ENCODE measurements at regions not wholly inside any gene's neighbourhood (a gene's known extent, or its start where the extent isn't known, plus 50 kb on each side); places are given as distances from the start of the nearest gene placed in this dataset.

GRCh38 chr4:71235311-71236201 is 103.3 kb upstream of the SLC4A4 start:
- DNase-seq, result no peak
- Histone ChIP-seq H3K9me3 (no peaks in the 10 kb centered on the region), H3K36me3 (no peaks in the 10 kb centered on the region), H3K4me1 (peaks cover 0 to 32% (median 8%) of the 10 kb centered on the region in 4 donors), H3K4me3 (no peak overlapping the region), H3K27ac (peak overlapping the region in 1 of 2 donors; percentile 21), H3K27me3 (no peaks in the 10 kb centered on the region)
- TF ChIP-seq CTCF (IDR thresholded peaks at IDR 0.05), result no peak
- intact Hi-C loops (cut with DNase I; ENCODE audit: low total_unique reads), result loop anchor here (10.0 kb wide), 1 partner anchor 51 kb away; no protein-coding TSS in a partner anchor

- Histone ChIP-seq H3K27ac (peak overlapping the region in 1 of 2 donors; percentile 21), H3K9me3 (no peaks in the 10 kb centered on the region), H3K36me3 (no peaks in the 10 kb centered on the region), H3K4me3 (no peak overlapping the region), H3K4me1 (peaks cover 0 to 33% (median 7%) of the 10 kb centered on the region in 4 donors), H3K27me3 (no peaks in the 10 kb centered on the region)
- intact Hi-C loops (cut with DNase I; ENCODE audit: low total_unique reads), result loop anchor here (10.0 kb wide), 1 partner anchor 51 kb away; no protein-coding TSS in a partner anchor
- no peak for TF ChIP-seq CTCF (IDR thresholded peaks at IDR 0.05)
- DNase-seq, result no peak
These were observed 102.6 kb upstream of the SLC4A4 start for GRCh38 chr4:71236226-71236625.

GRCh38 chr4:71237641-71238040 is 101.2 kb upstream of the SLC4A4 start:
- no peak for TF ChIP-seq CTCF (IDR thresholded peaks at IDR 0.05)
- Histone ChIP-seq H3K36me3 (no peaks in the 10 kb centered on the region), H3K27me3 (no peaks in the 10 kb centered on the region), H3K9me3 (no peaks in the 10 kb centered on the region), H3K4me1 (peaks cover 0 to 33% (median 8%) of the 10 kb centered on the region in 4 donors), H3K4me3 (no peak overlapping the region), H3K27ac (no peak overlapping the region)
- no peak for DNase-seq
- intact Hi-C loops (cut with DNase I; ENCODE audit: low total_unique reads), result loop anchor here (10.0 kb wide), 1 partner anchor 53 kb away; no protein-coding TSS in a partner anchor

GRCh38 chr4:71239365-71239764 is 99.5 kb upstream of the SLC4A4 start:
- TF ChIP-seq CTCF (IDR thresholded peaks at IDR 0.05), result no peak
- intact Hi-C loops (cut with DNase I; ENCODE audit: low total_unique reads), result loop anchor here (10.0 kb wide), 1 partner anchor 55 kb away; no protein-coding TSS in a partner anchor
- Histone ChIP-seq H3K27ac (no peak overlapping the region), H3K4me1 (peaks cover 0 to 37% (median 8%) of the 10 kb centered on the region in 4 donors), H3K27me3 (no peaks in the 10 kb centered on the region), H3K36me3 (no peaks in the 10 kb centered on the region), H3K9me3 (no peaks in the 10 kb centered on the region), H3K4me3 (no peak overlapping the region)
- DNase-seq, result no peak

GRCh38 chr4:71240094-71240493 is 98.7 kb upstream of the SLC4A4 start:
- Histone ChIP-seq H3K4me1 (peaks cover 0 to 38% (median 8%) of the 10 kb centered on the region in 4 donors), H3K9me3 (no peaks in the 10 kb centered on the region), H3K27ac (no peak overlapping the region), H3K36me3 (no peaks in the 10 kb centered on the region), H3K27me3 (no peaks in the 10 kb centered on the region), H3K4me3 (no peak overlapping the region)
- no peak for DNase-seq
- intact Hi-C loops (cut with DNase I; ENCODE audit: low total_unique reads), result no loop called here
- TF ChIP-seq CTCF (IDR thresholded peaks at IDR 0.05), result no peak
